HG03457 (cell line): ENCODE measurements at regions not wholly inside any gene's neighbourhood (a gene's known extent, or its start where the extent isn't known, plus 50 kb on each side); places are given as distances from the start of the nearest gene placed in this dataset.
A peak's percentile ranks its signal among the peaks of the same experiment; 100 is the strongest.

ENCODE experiments used
- ATAC-seq: cut with Tn5 transposase; IDR thresholded peaks from one replicate; pipeline ENCODE4 v1.9.1; 2021; ENCODE audit warnings: moderate number of reproducible peaks; ENCODE audit not compliant: unreplicated experiment

DNA sequence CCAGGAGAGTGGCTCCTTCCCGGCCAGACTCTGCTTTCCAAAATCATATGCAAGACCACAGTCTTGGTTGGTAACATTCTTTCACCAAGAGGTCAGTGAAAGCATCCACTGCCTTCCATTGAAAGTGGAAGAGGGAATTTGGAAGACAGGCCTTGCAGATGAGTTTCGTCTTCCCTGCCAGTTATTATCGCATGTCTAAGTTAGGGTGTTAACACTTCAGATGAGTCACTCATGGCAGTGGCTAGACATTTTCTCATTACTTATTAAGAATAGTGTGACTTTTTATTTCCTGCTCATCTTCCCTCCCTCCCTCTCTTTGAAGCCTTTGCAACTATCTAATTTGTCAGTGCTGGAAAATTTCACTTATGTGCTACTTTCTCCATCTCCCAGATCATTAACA is 102.9 kb upstream of the EPB41L3 start:
- ATAC-seq, result no peak

DNA sequence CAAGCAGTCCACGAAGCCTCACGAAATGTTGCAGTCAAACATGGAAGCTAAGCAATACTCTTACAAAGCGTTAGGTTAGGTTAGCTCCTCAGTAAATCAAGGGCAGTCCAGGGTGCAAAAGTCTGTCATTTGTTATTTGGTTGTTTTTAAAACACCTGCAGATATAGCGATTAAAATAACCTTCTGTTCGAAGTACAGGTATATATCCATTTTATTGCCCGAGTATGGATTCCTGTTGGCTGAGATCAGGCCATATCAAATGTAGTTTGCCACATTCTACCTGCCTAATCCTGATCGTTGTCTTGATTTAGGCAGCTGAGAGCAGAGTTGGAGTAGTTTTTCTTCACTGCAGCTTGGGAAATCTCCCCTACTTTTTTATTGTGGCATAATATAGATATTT is 99.5 kb upstream of the EPB41L3 start:
- no peak for ATAC-seq

DNA sequence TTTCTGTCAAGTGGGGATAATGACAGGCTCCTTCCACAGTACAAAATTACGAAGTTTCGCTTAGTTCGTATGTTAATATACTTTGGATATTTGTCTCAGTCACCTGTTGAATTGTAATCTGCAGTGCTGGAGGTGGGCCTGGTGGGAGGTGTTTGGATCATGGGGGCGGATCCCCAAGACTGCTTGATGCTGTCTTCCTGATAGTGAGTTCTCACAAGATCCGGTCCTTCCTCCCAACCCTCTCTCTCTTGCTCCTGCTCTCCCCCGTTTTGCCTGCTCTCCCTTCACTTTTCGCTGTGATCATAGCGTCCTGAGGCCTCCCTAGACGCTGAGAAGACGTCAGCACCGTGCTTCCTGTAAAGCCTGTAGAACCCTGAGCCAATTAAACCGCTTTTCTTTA is 97.1 kb upstream of the EPB41L3 start:
- no peak for ATAC-seq

DNA sequence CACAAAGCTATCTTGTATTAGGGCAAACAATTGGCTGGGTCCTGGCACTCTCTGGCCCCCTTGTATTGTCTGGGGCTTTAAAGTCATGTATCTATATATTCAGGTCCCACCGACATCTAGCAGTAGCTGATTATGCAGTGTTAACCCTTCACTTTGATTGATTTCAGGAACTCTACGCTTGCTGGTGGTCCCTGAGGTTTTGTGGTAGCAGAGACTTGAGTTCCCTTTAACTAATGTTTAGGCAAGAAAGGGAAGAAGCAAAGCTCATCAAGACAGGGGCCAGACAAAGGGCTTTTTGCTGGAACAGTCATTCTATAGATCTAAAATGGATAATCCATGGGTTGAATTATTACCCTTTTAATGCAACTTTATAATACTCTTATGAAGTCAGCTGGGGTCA is 95.3 kb upstream of the EPB41L3 start:
- no peak for ATAC-seq

DNA sequence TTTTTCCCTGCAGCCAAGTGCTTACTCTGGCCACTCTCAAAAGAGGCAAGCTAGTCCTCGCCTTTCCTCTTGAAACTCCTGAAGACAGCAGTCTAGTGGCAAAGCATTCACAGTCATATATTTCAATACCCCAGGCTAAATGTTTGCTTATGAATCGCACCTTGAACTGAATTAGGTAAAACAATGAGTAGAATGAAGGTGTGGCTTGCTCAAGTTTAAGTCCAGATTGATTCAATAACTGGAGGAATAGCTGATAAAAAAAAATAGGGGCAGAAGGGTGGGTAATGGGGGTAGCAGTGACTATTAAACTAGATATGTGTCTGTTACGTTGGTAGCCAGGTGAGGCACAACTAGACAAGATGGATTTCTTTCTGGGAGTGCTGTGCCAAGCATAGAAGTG is 88.2 kb upstream of the EPB41L3 start:
- ATAC-seq, result no peak

DNA sequence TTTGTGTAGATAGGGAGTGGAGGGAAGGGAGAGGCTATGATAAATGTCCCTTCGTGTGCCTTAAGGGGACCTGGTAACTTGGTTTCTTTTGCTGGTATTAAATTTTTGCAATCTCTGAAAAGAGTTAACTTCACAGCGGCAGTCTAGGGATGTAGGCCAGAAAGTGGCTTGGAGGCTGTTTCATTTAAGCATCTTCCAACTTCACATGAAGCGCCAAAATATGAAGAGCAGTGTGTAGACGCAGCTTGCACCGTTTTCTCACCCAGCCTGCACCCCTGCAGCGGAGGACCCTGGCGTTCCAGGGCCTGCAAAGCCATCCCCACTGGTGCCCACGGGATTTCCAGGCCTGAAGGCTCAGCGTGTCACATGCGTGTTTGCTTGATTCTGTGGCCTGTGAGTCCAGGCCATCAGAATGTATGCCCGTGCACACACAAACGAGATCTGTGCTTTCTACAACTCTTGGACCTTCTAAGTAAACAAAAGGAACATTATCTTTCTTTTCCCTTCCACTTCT is 87.2 kb upstream of the EPB41L3 start:
- no peak for ATAC-seq

DNA sequence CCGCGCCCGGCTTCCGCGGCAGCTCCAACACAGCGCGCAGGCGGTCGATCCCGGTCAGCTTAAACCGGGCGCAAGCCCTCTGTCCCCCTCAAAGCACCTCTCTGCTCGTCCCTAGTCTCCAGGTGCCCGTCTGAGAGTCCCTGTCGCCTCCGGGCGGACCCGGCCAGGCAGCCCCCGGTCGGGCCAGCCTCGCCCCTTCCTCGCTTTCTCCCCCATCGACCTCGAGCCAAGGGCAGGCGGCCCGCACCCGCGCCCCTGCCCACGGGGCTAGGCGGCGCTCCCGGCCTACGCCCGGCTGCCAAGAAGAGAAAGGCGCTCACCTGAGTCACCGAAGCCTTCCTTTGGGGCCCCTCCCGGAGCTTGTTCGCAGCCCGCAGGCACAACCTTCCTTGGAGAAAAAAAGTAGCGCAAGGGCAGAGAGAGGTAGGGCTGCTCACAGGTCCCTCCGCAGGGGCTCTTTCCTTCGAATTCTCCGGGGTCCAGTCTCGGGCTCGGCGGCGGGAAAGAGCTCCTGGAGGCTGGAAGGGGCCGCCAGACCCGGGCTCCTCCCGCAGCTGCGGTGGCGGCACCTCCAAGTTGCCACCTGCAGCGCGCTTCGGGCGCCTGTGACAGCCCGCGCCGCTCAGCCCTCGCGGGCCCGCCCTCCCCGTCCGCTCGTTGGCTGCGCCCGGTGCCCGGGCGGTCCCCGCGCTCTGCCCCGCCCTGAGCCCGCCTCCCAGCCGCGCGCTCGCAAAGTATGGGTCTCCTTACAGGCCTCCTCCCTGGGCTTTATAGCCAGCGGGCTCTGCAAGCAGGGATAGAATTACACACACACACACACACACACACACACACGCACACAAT is 86.5 kb upstream of the EPB41L3 start:
- ATAC-seq, result peak; percentile 73

DNA sequence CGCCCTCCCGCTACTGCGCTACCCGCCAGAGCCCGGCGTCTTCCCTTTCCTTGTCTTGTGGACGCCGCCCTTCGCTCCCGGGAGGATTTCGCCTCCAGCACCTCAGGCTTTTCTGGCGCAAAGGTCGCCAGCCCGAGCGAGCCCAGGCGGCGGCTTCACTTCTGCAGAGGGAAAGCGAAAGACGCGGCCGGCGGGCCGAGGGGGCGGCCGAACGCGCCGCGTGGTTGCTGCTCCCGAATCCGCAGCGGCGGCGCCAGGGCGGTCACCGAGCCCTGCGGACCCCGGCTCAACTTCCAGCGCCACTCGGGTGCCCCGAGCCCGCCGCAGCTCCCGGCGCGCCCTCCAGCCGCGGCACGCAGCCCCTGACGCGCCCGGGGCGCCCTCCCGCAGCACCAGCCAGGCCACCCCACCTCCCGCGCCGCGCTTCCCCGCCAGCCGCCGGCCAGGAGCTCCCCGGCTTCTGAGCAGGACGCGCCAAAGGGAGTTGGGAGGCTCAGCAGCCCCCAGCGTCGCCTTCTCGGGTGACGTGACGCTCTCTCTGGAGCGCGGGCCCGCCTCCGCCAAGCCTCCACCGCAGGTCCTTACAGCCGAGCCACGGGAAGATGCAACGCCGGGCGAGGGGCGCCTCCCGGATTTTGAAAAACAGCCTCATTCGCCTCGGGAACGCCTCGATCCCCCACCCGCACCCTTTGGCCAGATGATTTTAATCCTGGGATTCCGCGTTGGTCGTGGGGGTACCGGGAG is 84.9 kb upstream of the EPB41L3 start:
- ATAC-seq, result no peak

DNA sequence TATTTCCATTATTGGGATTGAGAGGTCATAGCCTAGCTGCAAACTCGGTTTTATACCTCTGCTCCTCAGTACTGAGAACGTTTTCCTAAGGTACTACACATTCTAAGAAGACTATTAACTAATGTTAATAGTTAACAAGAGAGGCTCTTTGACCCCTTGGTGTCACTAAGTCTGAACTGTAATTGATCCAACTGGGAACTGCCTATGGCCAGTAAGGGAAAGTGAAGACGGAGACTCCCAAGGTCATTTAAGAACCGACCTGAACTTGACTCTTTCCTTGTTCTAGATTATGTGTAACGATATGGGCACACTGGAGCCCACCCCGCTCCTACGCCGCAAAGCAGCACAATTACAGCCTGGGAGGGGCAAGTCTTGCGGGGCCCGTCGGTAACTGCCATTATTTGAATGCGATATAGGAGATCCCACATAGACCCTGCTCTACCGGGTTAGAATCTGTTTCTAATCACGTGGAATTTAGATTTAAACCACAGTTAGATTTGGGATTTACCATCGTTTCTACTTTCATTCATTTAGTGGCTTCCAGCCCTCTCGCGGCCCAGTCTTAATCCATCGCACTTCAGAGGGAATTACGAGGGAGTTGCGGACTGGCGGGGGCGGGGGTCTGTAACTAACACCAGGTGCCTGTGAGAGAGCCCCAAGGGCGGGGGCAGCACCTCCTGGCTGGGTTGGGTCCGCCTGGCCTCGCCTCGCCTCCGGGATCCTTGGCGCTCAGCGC is 84.1 kb upstream of the EPB41L3 start:
- no peak for ATAC-seq

DNA sequence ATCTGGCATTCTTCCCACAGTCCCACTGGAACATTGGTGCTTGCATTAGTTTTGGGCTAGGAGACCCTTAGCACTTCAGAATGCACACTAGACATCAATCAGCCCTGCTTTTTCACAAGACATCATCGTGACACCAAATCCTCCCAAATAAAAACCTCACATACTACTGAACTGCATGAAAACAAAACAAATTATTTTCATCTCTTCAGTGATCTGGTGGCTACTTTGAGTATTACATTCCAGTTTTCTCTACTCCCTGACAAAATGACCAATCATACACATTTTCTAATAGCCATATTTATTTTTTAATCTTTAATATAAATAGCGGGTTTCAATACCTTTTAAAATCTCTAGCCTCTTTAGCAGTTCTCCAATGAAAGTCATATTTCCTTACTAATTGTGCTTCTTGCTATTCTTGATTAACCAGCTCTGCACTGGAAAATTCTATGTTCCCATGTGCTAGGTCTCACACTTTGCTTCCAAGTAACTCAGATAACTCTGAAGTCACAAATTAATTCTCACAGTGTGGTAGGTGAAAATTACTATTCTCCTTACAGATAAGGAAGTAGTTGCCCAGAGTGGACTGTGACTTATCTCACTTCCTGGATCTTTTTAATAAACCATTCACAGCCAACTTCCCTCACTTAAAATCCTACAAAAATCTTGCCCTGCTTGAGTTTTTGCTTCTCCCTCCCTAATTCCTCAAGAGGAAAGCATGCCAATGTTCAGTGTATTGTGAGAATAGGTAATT is 82.5 kb upstream of the EPB41L3 start:
- no peak for ATAC-seq

DNA sequence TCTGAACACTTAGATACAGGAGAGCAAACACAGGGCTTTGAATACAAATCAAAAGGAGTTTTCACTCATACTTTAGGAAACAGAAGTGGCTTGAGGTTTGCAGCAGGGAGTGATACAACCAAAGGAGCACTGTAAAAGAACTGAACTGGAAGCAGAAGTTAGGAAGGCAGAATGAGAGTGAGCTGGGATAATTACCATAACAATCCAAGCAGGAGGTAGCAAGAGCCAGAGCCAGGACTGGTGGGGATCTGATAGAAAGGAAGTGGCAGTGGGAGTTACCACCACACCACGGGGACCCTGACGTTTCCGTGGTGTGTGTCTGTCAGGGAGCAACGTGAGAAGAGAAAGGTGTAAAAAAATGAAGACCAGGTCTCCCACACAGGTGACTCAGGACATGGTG is 81.3 kb upstream of the EPB41L3 start:
- no peak for ATAC-seq

DNA sequence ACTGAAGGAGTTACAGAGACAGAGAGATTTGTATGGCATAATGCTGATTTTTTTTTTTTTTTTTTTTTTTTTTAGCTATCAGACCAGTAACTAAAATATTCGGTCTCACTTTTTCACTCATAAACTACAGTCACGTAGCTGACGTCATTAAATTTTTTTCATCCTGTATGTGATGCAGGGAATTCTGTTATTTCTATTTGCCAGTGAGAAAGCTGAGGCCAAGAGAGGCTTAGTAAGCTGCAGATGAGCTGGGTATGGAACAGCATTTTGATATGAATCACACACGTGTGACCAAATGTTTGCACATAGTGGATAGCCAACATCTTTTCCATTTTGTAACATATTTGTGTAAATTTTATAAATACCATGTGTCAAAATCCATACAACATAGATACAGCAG is 79.1 kb upstream of the EPB41L3 start:
- no peak for ATAC-seq

DNA sequence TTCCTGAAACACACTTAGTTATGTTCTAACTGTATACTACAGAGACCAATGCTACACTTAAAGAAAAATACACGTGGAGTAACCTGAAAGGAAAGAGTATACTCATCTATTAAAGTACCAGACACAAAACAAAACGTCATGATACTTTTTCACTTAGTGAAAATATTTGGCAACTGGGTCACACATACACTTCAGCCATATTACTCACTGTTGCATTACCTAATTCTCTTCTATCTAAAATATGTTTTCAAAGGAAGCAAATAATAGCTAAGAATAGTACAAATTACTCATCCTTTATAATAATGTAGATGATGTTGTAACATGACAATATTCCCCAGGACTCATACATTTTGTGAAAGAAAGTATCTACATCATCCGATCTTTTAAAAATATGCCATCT is 76.5 kb upstream of the EPB41L3 start:
- no peak for ATAC-seq

DNA sequence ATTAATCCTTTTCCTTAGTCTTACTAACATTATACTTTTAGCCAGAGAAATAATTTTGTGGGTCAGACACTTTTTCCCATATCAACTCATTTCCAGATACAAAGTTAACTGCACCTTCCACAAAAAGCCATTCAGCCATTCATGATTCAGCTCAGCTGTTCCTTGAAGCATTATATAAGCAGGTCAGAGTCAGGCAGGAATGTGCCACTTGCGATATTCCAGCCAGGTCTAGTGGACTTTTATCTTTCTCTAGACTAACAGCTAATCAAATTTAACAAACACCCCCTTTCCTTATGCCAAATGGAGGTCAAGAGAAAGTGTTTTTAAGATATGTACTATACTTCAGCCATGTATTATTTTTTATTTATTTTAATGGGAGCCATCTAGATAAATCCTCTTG is 75.6 kb upstream of the EPB41L3 start:
- ATAC-seq, result no peak

DNA sequence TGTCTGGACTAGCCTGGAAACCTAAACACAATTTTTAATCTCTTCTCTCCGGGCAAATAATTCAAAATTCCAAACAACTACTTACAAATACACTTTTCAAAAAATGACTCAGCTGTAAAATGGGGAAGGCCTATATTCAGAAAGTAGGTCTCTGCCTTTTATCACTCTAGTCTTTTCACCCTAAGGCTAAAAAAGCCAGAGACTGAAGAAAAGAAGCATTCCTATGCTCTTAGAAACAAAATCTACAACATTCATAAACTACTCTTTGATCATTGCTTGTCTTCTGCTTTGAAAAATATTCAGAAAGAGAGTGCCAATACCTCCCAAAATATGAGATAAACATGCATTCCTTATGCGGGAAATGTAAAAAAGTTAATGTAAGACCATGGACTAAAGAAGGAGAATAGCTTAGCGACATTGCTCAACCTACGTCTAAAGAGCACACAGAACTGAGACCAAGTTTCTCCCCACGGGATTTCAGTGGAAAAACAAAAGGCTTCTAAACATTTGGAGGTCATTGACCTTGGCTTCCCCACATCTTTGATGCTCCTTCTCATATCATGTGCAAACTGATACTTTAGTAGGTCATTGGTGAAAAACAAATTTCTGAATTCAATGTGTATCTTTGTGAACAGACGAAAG is 74.4 kb upstream of the EPB41L3 start:
- no peak for ATAC-seq

DNA sequence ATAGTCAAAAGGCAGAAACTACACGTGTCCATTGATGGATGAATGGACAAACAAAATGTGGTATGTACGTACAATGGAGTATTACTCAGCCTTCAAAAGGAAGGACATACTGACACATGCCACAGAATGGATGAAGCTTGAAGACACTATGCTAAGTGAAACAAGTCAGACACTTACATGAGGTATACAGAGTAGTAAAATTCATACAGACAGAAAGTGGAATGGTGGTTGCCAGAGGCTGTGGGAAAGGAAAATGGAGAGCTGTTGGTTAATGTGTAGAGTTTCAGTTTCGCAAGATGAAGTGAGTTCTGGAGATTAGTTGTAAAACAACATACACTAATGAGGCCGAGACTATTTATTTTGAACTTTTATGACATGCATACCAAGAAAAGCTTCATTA is 67.4 kb upstream of the EPB41L3 start:
- peak; percentile 74 for ATAC-seq

DNA sequence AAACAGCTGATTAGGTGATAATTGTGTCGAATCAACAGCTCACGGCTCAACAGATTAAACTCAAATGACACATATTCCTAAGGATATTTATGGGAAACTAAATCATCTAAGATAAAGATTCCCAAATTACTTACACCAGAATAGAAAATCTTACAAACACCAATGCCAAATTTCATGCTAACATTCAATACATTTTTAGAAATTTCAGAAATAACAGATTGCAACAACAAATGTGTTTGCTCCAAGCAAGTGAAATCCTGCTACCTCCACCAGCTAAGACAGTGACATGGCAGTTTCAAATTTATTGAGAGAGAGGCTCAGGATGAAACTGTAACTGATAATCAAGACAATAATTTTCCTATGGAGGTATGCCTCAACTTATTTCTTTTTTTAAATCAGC is 65.0 kb upstream of the EPB41L3 start:
- no peak for ATAC-seq

DNA sequence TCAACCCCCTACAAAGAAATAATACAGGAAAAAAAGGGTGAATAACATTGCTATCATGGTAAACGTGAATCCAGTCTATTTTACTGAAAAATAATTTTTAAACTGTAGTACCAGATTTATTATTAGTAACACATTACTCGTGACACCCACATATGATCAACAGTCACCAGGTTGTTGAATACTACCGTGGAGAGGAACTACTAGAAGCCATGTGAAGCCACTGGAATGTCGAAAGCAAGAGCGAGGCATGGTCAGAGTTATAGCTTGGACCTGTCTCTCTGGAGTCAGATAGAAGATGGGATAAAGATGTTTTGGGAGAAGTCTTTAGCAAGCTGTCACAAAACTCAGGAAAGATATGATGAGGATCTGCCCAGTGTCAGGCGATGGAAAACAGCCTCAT is 63.2 kb upstream of the EPB41L3 start:
- ATAC-seq, result no peak

DNA sequence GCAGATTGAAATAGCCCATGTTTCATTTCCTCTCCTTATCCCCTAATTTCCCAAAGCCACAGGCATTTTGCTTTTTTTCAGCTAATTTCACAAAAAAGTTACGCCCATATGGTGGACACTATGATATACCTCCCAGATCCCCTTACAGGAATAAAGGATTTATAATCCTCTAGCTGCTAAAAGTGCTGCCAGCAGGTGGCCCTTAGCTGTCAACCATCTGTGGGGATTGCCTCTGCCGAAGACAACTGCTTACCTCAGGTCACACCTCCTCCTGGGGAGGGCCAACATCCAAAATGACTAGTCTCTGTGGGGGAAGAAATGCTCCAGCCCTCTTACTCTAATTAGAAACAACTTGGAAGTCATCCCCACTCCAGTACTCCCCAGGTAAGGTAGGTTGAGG is 61.0 kb upstream of the EPB41L3 start:
- ATAC-seq, result no peak

DNA sequence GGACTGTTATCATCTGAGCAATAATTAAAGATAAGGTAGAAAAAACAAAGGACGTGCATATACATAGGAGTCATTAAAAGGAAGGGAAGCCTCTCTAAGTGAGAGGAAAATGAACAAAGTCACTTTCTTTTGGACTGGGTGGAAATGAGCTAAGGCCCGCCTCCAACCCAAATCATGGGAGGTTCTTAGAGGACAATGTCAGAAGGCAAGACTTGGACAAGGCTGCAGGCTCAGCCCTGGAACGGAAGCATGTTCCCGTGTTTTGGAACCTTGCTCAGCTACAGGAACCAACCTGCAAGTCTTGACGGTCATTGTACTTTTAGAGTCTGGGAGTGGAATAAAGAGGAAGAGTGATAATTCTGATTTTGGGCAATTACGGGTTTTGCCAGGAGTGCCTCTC is 59.4 kb upstream of the EPB41L3 start:
- no peak for ATAC-seq
